ENCODE measurements at regions not wholly inside any gene's neighbourhood (a gene's known extent, or its start where the extent isn't known, plus 50 kb on each side); places are given as distances from the start of the nearest gene placed in this dataset.

DNA sequence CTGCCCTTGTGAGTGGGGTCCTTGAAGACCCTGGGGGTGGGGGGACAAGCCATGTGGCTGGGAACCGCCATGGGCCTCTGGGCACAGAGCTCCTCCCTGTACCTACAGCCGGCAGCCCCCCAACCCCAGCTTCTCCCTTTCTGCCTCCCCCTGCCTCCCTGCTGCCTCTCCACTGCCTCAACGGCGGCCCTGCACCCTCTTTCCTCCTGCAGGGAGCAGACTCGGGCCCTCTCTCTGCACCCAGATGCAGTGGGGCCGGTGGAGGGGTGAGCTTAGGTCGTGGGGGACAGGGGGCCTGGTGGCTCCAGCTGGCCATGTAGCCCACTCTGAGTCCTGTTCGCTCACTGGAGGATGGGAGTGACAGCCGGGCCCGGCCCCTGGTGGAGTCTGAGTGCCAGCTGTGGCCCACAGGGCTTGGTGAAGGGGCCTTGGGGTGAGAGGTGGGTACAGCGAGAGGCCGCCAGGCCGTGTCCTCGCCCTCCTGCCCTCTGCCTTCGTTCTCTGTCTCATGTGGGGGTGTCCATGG lies 139.3 kb upstream of the COL5A1 start:
- no peak for DNase-seq (ENCODE audit: low read depth)

DNA sequence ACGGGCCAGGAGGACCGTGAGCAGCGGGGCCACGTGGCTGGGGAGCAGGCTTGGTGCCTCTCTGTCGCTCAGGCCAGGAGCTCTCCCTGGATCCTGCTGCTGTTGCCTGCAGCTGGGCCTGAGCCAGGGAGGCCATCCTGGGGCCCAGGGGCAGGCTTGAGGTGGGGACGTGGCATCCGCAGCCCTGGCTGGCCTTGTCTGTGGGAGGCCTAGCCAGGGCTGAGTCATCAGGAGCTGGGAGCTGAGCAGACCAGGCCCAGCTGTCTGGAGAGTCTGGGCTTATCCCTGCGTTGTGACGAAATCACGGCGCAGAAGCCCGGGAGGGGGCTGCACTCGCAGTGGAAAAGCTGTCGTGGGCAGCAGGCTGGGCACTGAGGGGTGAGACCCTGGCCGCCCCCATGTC lies 138.8 kb upstream of the COL5A1 start:
- DNase-seq (ENCODE audit: low read depth) = peak; percentile 66

DNA sequence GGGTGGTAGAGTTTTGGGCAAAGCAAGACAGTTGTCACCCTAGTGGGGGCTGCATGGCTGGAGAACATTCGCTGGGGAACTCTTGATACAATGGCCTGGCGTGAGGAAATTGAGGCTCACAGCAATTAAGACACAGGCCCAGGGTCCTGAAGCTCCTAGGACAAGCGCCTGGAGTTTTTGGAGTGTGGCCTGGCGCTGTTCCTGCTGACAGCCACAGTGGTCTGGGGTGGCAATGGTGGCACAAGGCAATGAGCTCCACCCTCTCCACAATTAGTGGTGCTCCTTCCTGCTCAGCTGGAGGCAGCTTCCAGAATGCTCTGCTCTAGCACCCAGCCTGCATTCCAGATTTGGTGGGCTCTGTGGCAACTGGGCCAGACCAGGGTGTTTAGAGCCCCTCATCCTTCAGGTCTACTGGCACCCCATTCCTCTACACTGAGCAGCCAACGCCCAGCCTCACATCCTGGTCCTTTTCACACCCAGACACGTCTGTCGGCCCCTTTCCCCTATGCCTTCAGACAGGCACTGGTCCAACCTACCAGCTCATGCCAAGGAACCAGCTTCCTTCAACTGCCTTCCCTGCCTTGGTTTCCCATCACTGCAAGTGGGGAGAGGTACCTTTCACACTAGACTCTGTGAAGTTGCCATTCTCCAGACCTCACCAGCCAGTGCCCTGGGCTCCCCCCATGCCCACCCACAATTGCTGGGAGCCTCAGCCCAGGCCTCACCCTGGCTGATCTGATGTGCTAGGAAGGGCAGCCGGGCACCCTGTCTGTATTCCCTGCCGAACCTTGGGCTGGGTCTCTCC lies 138.1 kb upstream of the COL5A1 start:
- DNase-seq (ENCODE audit: low read depth) = no peak

DNA sequence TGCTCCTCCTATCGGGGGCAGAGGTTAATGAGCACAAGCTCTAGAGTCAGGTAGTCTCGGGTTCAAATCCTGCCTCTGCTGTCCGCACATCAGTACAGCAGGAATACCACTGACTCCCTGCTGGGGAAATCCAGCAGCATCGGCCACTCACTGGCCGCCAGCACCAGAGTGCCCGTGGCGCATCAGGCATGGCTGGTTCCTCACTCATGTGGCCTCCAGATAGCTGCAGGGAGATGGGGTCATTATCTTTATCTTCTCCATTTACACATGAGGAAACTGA lies 137.6 kb upstream of the COL5A1 start:
- DNase-seq (ENCODE audit: low read depth) = no peak

GRCh38 chr9:134505032-134505431 lies 136.6 kb upstream of the COL5A1 start:
- DNase-seq (ENCODE audit: low read depth) = no peak

DNA sequence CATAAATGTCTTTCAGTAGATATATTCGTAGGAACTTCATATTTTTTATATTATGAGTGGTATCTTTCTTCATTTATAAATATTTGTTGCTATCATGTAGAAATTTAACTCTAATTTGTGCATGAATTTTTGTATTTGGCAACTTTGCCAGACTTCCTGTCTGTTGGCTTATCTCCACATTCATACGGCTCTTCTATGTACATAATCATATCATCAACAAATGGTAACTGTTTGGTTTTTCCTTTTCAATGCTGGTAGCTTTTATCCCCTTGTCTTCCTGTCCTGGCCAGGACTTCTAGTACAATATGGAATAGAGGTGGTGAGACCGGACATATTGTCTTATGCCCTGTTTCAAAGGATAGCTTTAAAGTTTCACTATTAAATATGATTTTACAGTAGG lies 132.3 kb upstream of the COL5A1 start:
- DNase-seq (ENCODE audit: low read depth) = no peak

DNA sequence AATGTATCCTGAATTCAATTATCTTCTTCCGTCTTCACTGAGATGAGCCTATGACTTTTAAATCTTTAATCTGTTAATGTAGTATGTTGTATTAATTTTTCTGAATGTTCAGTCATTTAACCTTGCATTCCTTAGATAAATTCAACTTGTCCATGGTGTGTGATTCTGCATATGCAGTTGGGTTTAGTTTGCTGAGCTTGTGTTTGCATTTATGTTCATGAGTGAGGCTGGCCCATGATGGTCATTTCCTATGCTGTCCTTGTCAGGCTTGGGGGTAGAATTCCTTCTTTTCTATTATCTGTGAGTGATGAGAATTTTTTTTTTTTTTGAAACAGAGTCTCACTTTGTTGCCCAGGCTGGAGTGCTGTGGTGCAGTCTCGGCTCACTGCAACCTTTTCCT lies 131.8 kb upstream of the COL5A1 start:
- no peak for DNase-seq (ENCODE audit: low read depth)

DNA sequence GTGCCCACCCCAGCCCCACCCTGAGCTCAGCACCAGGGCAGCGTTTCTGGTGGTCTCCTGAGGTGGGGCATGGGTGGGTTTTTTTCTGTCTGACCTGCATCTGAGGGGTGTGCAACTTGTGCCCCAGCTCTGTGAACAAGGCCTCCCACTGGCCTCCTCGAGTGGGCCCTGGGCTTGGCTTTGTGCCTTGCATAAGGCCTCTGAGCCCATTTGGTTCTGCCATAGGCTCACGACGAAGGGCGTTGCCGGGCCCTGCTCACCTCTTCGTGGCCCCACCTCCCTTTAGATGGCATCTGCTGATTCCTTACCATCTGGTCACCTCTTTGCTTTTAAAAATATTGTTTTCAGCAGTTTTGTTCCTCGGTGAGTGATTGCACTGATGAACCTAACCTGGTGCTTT lies 127.1 kb upstream of the COL5A1 start:
- DNase-seq (ENCODE audit: low read depth) = no peak

DNA sequence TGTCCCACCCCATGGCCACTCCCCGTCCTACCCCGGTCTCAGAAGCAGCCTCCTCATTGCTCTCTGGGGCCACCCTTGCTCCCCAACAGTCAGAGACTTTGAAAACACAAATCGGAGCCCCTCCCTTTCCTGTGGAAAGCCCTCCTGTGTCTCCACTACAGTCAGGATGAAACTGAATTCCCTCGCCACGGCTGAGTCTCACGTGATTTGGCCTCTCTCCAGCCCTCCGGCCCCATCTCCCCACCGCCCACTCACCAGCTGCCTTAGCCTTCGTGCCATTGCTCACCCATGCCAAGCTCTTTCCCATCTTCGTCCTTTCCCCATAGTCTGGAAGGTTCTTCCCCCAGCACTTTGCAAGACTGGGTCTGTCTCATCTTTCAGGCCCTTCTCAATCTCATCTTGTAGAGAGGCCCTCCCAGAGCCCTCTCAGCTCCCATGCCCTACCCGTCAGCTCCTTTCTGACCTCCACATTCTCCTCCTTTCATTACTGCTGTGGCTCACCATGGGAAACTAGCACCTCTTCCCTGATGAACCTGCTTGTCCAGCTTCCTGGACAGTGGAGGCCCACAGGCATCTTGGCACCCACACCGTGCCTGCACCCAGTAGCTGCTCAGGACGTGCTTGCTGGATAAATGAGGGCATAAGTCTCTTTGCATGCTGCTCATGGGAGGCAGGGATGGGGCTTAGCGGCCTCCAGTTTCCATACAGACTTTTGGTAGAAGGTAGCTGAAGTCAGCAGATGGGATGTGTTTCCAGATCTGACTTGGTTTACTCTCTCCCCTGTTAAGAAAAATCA lies 126.4 kb upstream of the COL5A1 start:
- DNase-seq (ENCODE audit: low read depth) = no peak

- no peak for DNase-seq (ENCODE audit: low read depth)
These were observed 125.1 kb upstream of the COL5A1 start for GRCh38 chr9:134516464-134516863.

DNA sequence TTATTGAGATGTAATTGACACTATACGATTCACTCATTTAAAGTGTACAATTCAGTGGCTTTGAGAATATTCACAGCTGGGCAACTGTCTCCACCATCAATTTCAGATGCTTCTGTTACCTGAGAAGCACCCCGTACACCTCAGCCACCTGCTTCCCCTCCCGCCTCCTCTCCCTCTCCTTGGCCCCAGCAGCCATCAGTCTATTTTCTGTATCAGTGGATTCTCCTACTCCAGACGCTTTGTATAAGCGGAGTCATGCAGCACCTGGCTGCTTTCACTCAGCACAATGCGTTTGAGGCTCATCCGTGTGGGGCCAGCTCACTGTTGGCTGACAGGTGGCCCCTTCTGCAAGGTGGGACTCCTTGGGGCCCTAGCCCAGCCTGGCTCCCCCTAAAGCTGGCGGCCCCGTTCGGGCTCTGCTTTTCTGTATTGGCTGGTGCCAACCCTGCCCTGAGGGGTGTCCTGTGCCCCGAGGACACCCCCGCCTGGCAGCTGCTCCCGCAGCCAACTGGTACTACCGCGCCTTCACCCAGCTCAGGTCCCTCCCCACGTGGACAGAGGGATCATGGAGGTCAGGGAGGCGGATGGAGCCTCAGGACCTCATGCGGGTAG lies 124.4 kb upstream of the COL5A1 start:
- no peak for DNase-seq (ENCODE audit: low read depth)

DNA sequence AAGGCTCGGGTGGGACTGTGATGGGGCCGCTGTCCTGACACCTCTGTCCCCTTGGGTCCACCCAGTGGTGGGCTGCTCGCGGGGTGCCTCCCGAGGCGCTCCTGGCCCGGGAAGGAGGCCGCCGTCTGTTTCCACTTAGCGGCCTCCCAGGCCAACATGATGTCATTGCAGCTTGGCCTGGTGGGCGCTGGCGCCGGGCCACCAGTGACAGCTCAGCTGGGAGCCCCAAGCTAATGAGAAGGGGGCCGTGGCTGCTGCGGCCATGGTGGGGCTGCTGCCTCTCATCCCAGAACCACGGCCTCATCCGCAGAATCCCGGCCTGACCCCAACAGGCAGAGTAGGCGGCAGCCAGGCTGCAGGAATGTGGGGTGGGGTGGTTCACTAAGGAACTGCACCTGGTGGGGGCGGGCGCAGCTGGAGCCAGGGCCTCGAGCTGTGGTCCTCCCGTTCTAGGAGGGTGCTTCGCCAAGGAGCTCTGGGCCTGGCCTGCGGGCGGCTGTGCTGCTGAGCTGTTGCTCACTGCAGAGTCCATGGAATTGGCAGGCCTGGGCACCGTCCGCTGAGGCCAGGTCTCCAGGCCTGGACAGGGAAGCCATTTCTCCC lies 123.5 kb upstream of the COL5A1 start:
- DNase-seq (ENCODE audit: low read depth) = no peak

DNA sequence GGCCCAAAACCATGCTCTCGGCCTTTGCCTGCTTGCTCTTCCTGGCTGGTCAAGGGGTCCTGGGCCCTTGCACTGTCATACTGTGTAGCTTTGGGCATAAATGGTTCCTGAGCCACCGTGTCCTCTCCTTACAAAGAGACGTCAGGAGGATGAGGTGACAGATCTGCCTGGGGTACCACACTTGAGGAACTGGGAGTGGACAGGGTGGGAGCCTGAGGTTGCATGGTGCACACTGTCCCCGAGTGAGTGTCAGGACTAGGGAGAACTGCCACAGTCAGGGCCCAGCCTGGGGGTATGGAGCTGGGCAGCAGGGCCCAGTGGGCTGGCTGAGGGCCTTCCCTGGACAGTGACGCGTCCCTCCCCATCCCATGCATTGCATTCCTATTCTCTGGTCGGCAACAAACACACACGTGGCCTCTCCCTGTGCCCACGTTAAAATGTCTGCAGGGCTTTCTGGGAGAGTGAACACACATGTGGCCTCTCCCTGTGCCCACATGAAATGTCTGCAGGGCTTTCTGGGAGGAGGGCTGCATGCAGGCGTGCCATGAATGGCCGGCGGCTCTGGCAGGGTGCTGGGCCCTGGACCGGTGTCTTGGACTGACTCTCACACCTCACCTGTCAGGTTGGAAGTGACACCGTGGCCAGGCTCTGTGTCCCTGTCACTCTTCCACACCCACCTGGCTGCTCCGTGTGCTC lies 122.1 kb upstream of the COL5A1 start:
- no peak for DNase-seq (ENCODE audit: low read depth)

DNA sequence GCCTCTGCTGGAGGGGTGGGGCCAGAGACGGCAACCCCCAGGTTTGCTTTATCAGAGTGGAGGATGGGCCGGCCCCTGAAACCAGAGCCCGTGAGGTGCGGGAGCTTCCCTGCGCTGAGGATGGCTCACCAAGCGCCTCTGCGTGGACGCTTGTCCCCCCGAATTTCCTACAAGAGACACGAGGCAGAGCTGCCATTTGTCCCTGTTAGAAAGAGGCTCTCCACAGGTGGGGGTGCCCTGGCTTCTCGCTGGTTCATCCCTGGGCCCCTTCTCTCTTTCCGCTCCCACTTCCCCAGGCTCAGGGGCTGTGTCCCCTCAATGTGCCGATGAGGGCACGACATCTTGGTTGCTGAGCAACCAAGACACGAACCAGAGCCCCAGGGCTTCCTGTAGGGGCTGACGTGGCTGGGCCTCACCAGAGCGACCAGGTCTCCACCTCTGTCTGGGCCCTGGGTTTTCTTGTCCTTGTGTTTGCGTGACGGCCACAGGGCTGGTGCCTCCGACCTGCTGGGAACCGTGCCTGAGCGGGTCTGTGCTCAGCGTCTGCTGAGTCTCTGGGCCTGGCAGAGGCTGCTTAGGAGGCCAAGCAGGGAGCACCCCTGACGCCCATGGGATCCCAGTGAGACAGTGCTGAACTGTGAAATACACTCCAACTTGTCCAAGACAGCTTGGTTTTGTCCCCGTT lies 119.6 kb upstream of the COL5A1 start:
- DNase-seq (ENCODE audit: low read depth) = no peak

- no peak for DNase-seq (ENCODE audit: low read depth)
These were observed 119.1 kb upstream of the COL5A1 start for GRCh38 chr9:134522502-134522848.

- no peak for DNase-seq (ENCODE audit: low read depth)
These were observed 118.6 kb upstream of the COL5A1 start for GRCh38 chr9:134522976-134523375.

DNA sequence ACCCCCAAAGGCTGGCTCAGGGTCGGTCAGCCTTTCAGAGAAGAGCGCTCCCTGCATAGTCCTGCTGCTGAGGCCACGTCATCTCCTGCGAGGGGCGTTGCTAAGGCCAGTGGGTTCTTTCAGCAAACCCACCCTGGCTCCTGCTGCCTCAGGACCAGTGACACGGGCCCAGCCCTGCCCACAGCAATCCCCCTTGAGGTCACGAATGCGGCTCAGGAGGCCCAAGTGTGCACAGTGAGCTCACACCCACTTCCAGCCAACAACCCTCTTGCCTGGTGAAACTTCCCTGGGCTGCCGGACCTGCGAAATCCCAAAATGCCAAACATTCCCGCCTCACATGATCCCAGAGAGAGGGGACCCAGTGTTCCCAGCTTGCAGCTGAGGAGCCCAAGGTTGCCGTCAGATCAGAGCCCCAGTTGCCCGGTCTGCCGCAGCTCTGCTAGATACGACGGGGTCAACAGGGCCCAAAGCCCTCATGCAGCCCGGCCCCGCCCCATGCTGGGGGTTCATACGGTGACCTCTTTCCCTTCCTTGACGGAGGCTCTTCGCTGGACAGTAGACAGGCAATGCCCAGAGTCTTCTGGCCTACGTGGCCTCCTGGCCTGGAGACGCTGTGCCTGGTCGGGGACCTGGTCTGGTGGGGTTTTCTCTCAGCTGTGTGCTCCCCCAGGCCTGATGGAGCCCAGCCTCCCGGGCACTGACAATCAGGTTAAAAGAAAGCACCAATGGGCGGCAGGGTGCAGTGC lies 116.4 kb upstream of the COL5A1 start:
- DNase-seq (ENCODE audit: low read depth) = no peak

- DNase-seq (ENCODE audit: low read depth) = no peak
These were observed 115.6 kb upstream of the COL5A1 start for GRCh38 chr9:134525841-134526583.

DNA sequence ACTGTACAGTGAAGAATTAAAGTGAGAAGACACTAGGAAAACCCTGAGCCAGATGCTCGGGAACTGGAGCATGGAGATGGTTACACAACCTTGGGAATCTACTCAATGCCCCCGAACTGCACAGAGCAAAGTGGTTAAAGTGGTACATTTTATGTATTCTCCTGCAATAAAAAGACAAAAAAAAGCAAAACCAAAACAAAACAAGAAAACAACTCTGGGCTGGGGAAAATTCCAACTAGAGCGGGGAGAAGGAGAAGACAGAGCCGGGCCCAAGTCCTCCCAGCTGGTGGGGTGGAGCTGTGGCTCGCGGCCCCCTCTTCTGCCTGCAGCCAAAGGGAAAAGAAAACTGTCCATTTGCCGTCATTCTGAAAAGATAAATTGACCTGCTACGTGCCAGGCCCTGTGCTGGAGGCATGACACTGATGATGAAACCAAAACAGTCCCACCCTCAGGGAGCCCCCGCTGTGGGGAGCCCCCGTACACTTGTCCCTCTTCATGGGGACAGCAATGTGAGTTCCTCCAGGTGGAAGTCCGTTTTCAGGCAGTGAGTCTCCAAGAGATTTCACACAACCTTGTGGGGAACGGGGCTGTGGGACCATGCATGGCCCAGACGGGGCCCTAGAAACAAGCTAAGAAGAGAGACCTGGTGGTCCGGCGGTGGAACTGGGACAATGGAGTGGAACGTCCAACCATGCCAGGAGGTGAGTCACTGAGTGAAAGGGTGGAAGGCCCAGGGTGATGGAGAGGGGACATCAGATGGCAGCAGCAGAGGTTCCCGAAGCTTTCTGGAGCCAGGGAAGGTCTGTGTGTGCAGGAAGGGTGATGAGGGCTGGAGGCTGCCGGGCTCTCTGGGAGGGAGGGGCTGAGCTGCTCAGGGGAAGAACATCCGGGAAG lies 114.8 kb upstream of the COL5A1 start:
- DNase-seq (ENCODE audit: low read depth) = no peak
